ENCODE measurements at regions not wholly inside any gene's neighbourhood (a gene's known extent, or its start where the extent isn't known, plus 50 kb on each side); places are given as distances from the start of the nearest gene placed in this dataset.

GRCh38 chr1:186535388-186536133 is 74.6 kb upstream of the PDC start:
- no peaks in the 10 kb centered on the region for H3K79me2 ChIP-seq (ENCODE audit: insufficient read depth, low read depth, low read length)
- H3K27ac ChIP-seq (ENCODE audit: low read depth, low read length, poor library complexity, severe bottlenecking), result no peak overlapping the region
- no peak for TF ChIP-seq EZH2phosphoT487 (IDR thresholded peaks at IDR 0.05; ENCODE audit: borderline replicate concordance, low read depth, low read length)
- TF ChIP-seq CTCF (conservative IDR thresholded peaks at IDR 0.05; ENCODE audit: low read length), result no peak
- intact Hi-C loops (cut with micrococcal nuclease; ENCODE audit: unreplicated experiment), result no loop called here
- no peaks in the 10 kb centered on the region for H3K4me1 ChIP-seq (ENCODE audit: insufficient read depth, low read length, poor library complexity, severe bottlenecking)
- no peak for DNase-seq (ENCODE audit: low spot score)
- no peak overlapping the region for H3K4me3 ChIP-seq (ENCODE audit: low read depth, low read length, poor library complexity, severe bottlenecking)
- POLR2A ChIA-PET, result interaction anchor here (1.1 kb wide), 1 partner anchor 48 kb away, joined by 4 read pairs; no protein-coding TSS in a partner anchor
- H3K36me3 ChIP-seq (ENCODE audit: insufficient read depth, low read length), result no peaks in the 10 kb centered on the region
- H3K4me2 ChIP-seq (ENCODE audit: low read length), result no peak overlapping the region
- CTCF ChIA-PET (ENCODE audit: unreplicated experiment), result no interaction called here
- H3K9me3 ChIP-seq (ENCODE audit: low read length), result no peaks in the 10 kb centered on the region
- no TSS peak for BruUV-seq (replicated peaks)
- H2AFZ ChIP-seq (ENCODE audit: low read length), result no peak overlapping the region
- H3K9me2 ChIP-seq (ENCODE audit: insufficient read depth, low read length), result no peaks in the 10 kb centered on the region
- no peaks in the 10 kb centered on the region for H4K20me1 ChIP-seq (ENCODE audit: insufficient read depth, low read length)

- Histone ChIP-seq H3K9me3 (ENCODE audit: low read length) (no peaks in the 10 kb centered on the region), H3K36me3 (ENCODE audit: insufficient read depth, low read length) (no peaks in the 10 kb centered on the region), H3K4me2 (ENCODE audit: low read length) (no peak overlapping the region), H3K27ac (ENCODE audit: low read depth, low read length, poor library complexity, severe bottlenecking) (no peak overlapping the region), H3K4me3 (ENCODE audit: low read depth, low read length, poor library complexity, severe bottlenecking) (no peak overlapping the region), H3K9me2 (ENCODE audit: insufficient read depth, low read length) (no peaks in the 10 kb centered on the region), H3K79me2 (ENCODE audit: insufficient read depth, low read depth, low read length) (no peaks in the 10 kb centered on the region), H3K4me1 (ENCODE audit: insufficient read depth, low read length, poor library complexity, severe bottlenecking) (no peaks in the 10 kb centered on the region), H4K20me1 (ENCODE audit: insufficient read depth, low read length) (no peaks in the 10 kb centered on the region), H2AFZ (ENCODE audit: low read length) (no peak overlapping the region)
- CTCF ChIA-PET (ENCODE audit: unreplicated experiment), result no interaction called here
- POLR2A ChIA-PET, result interaction anchor here (1.1 kb wide), 1 partner anchor 47 kb away, joined by 4 read pairs; no protein-coding TSS in a partner anchor
- no TSS peak for BruUV-seq (replicated peaks)
- intact Hi-C loops (cut with micrococcal nuclease; ENCODE audit: unreplicated experiment), result no loop called here
- no peak for DNase-seq (ENCODE audit: low spot score)
- no peak for TF ChIP-seq EZH2phosphoT487 (IDR thresholded peaks at IDR 0.05; ENCODE audit: borderline replicate concordance, low read depth, low read length)
- no peak for TF ChIP-seq CTCF (conservative IDR thresholded peaks at IDR 0.05; ENCODE audit: low read length)
These were observed 73.5 kb upstream of the PDC start for GRCh38 chr1:186534401-186534800.

- POLR2A ChIA-PET, result interaction anchor here (0.5 to 0.6 kb wide), 2 partner anchors 168 to 1327 kb away, joined by 3 read pairs; no protein-coding TSS in a partner anchor
- intact Hi-C loops (cut with micrococcal nuclease; ENCODE audit: unreplicated experiment), result no loop called here
- TF ChIP-seq EZH2phosphoT487 (IDR thresholded peaks at IDR 0.05; ENCODE audit: borderline replicate concordance, low read depth, low read length) (no peak), CTCF (conservative IDR thresholded peaks at IDR 0.05; ENCODE audit: low read length) (no peak)
- Histone ChIP-seq H3K9me3 (ENCODE audit: low read length) (no peaks in the 10 kb centered on the region), H4K20me1 (ENCODE audit: insufficient read depth, low read length) (no peaks in the 10 kb centered on the region), H3K79me2 (ENCODE audit: insufficient read depth, low read depth, low read length) (no peaks in the 10 kb centered on the region), H2AFZ (ENCODE audit: low read length) (no peak overlapping the region), H3K4me2 (ENCODE audit: low read length) (no peak overlapping the region), H3K4me3 (ENCODE audit: low read depth, low read length, poor library complexity, severe bottlenecking) (no peak overlapping the region), H3K9me2 (ENCODE audit: insufficient read depth, low read length) (no peaks in the 10 kb centered on the region), H3K36me3 (ENCODE audit: insufficient read depth, low read length) (no peaks in the 10 kb centered on the region), H3K27ac (ENCODE audit: low read depth, low read length, poor library complexity, severe bottlenecking) (no peak overlapping the region), H3K4me1 (ENCODE audit: insufficient read depth, low read length, poor library complexity, severe bottlenecking) (no peaks in the 10 kb centered on the region)
- CTCF ChIA-PET (ENCODE audit: unreplicated experiment), result no interaction called here
- no TSS peak for BruUV-seq (replicated peaks)
- DNase-seq (ENCODE audit: low spot score), result no peak
These were observed 71.6 kb upstream of the PDC start for GRCh38 chr1:186532466-186532865.

All from OCI-LY7 (cell line).